ENCODE measurements at regions not wholly inside any gene's neighbourhood (a gene's known extent, or its start where the extent isn't known, plus 50 kb on each side); places are given as distances from the start of the nearest gene placed in this dataset.

DNA sequence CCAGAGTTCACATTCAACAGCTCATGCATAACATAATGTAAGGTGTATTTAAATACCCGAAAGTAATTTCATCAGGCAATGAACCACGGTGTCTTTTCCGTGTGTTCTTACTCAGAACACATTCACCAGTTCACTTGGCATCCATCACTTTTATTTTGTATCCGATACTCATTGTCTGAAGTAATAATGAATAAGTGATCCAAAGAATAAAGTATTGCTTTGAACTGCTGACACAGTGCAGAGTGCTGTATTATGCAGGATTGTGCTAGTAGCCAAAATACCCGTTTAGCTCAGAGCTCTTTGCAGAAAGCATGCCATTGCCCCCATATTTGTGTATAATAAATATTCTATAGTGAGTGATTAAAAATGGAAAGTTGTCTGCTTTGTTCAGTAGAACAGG, 460.9 kb upstream of the KCNMB2 start:
- TF ChIP-seq CTCF (conservative IDR thresholded peaks at IDR 0.05; ENCODE audit: low read depth, low read length) (no peak), EZH2 (IDR thresholded peaks at IDR 0.05; ENCODE audit: borderline replicate concordance, low read depth, low read length, poor library complexity, severe bottlenecking) (no peak)

All from A673 (cell line).